Activated CD4-positive, alpha-beta T cell treated with anti-CD3 and anti-CD28 coated beads, Interleukin-2, amount 10 ng/mL, durations not matched to agents 7 days and 5 days (primary cell): ENCODE measurements at regions not wholly inside any gene's neighbourhood (a gene's known extent, or its start where the extent isn't known, plus 50 kb on each side); places are given as distances from the start of the nearest gene placed in this dataset.

Experiments
- CTCF ChIA-PET: fragments of 350-600 bp; sonication (Branson Sonifier 250); formaldehyde crosslinking; loops from one replicate; lab custom pipeline; 2021; ENCODE audit warnings: antibody characterized with exemption; lab: Charles Lee
- POLR2A ChIA-PET: fragments of 350-600 bp; sonication (Branson Sonifier 250); formaldehyde crosslinking; loops from one replicate; lab custom pipeline; 2021; ENCODE audit warnings: antibody characterized with exemption; lab: Charles Lee
- DNase-seq: peaks from one replicate; pipeline ENCODE4 v3.0.0-alpha.2; 2020
- H3K27ac Mint-ChIP-seq: one replicate; pipeline ENCODE4 v1.8.0; 2021; ENCODE audit warnings: mild to moderate bottlenecking, moderate library complexity, mixed read lengths
- H3K27me3 Mint-ChIP-seq: one replicate; pipeline ENCODE4 v1.8.0; 2021; ENCODE audit warnings: mixed read lengths
- H3K36me3 Mint-ChIP-seq: one replicate; pipeline ENCODE4 v1.8.0; 2021; ENCODE audit warnings: low read depth, mixed read lengths
- H3K4me1 Mint-ChIP-seq: one replicate; pipeline ENCODE4 v1.8.0; 2021; ENCODE audit warnings: mixed read lengths
- H3K4me3 Mint-ChIP-seq: one replicate; pipeline ENCODE4 v1.8.0; 2021; ENCODE audit warnings: mild to moderate bottlenecking, moderate library complexity, mixed read lengths
- H3K9me3 Mint-ChIP-seq: one replicate; pipeline ENCODE4 v1.8.0; 2021; ENCODE audit warnings: mixed read lengths

- Mint-ChIP-seq H3K27me3 (no peaks in the 10 kb centered on the region), H3K4me1 (no peaks in the 10 kb centered on the region), H3K9me3 (no peaks in the 10 kb centered on the region), H3K27ac (no peak overlapping the region), H3K4me3 (no peak overlapping the region), H3K36me3 (no peaks in the 10 kb centered on the region)
- no peak for DNase-seq
- POLR2A ChIA-PET = no interaction called here
- CTCF ChIA-PET = no interaction called here
Measured at GRCh38 chrX:6472652-6473342, 62.1 kb downstream of the VCX3A start.

- POLR2A ChIA-PET = no interaction called here
- no peaks in the 10 kb centered on the region for H3K36me3 Mint-ChIP-seq
- no peaks in the 10 kb centered on the region for H3K4me1 Mint-ChIP-seq
Measured at GRCh38 chrX:6468706-6469105, 66.2 kb downstream of the VCX3A start.

GRCh38 chrX:6465756-6466155 is 69.2 kb downstream of the VCX3A start:
- no peak for DNase-seq
- no peaks in the 10 kb centered on the region for H3K36me3 Mint-ChIP-seq
- no peak overlapping the region for H3K27ac Mint-ChIP-seq
- H3K9me3 Mint-ChIP-seq = no peaks in the 10 kb centered on the region
- no peaks in the 10 kb centered on the region for H3K27me3 Mint-ChIP-seq
- no peaks in the 10 kb centered on the region for H3K4me1 Mint-ChIP-seq
- no peak overlapping the region for H3K4me3 Mint-ChIP-seq
- ChIA-PET CTCF (no interaction called here), POLR2A (no interaction called here)

More at GRCh38 chrX:6468706-6469105, 66.2 kb downstream of the VCX3A start:
- no peak overlapping the region for H3K27ac Mint-ChIP-seq
- no peak for DNase-seq
- CTCF ChIA-PET = no interaction called here
- H3K27me3 Mint-ChIP-seq = no peaks in the 10 kb centered on the region
- no peak overlapping the region for H3K4me3 Mint-ChIP-seq
- H3K9me3 Mint-ChIP-seq = no peaks in the 10 kb centered on the region

GRCh38 chrX:6464726-6465125 is 70.2 kb downstream of the VCX3A start:
- no peak for DNase-seq
- no peak overlapping the region for H3K27ac Mint-ChIP-seq
- H3K4me1 Mint-ChIP-seq = no peaks in the 10 kb centered on the region
- no peaks in the 10 kb centered on the region for H3K27me3 Mint-ChIP-seq
- H3K4me3 Mint-ChIP-seq = no peak overlapping the region
- CTCF ChIA-PET = no interaction called here
- H3K9me3 Mint-ChIP-seq = no peaks in the 10 kb centered on the region
- no peaks in the 10 kb centered on the region for H3K36me3 Mint-ChIP-seq
- POLR2A ChIA-PET = no interaction called here

- no peaks in the 10 kb centered on the region for H3K9me3 Mint-ChIP-seq
- no peaks in the 10 kb centered on the region for H3K36me3 Mint-ChIP-seq
- no peaks in the 10 kb centered on the region for H3K27me3 Mint-ChIP-seq
- ChIA-PET CTCF (no interaction called here), POLR2A (no interaction called here)
- DNase-seq = no peak
- no peak overlapping the region for H3K4me3 Mint-ChIP-seq
- H3K27ac Mint-ChIP-seq = no peak overlapping the region
- H3K4me1 Mint-ChIP-seq = no peaks in the 10 kb centered on the region
Measured at GRCh38 chrX:6460893-6461490, 73.9 kb downstream of the VCX3A start.

GRCh38 chrX:6456196-6456595 is 78.7 kb downstream of the VCX3A start:
- H3K9me3 Mint-ChIP-seq = no peaks in the 10 kb centered on the region
- no peaks in the 10 kb centered on the region for H3K27me3 Mint-ChIP-seq
- no peaks in the 10 kb centered on the region for H3K36me3 Mint-ChIP-seq
- H3K27ac Mint-ChIP-seq = no peak overlapping the region
- H3K4me3 Mint-ChIP-seq = no peak overlapping the region
- DNase-seq = no peak
- POLR2A ChIA-PET = no interaction called here
- H3K4me1 Mint-ChIP-seq = no peaks in the 10 kb centered on the region
- CTCF ChIA-PET = interaction anchor here (0.7 kb wide), 1 partner anchor 443 kb away, joined by 3 read pairs; no protein-coding TSS in a partner anchor

GRCh38 chrX:6449946-6450345 is 85.0 kb downstream of the VCX3A start:
- H3K27me3 Mint-ChIP-seq = no peaks in the 10 kb centered on the region
- no peaks in the 10 kb centered on the region for H3K4me1 Mint-ChIP-seq
- ChIA-PET CTCF (no interaction called here), POLR2A (no interaction called here)
- no peaks in the 10 kb centered on the region for H3K9me3 Mint-ChIP-seq
- DNase-seq = no peak
- H3K36me3 Mint-ChIP-seq = no peaks in the 10 kb centered on the region
- no peak overlapping the region for H3K27ac Mint-ChIP-seq
- no peak overlapping the region for H3K4me3 Mint-ChIP-seq

- POLR2A ChIA-PET = no interaction called here
Measured at GRCh38 chrX:6448003-6448402, 86.9 kb downstream of the VCX3A start.

GRCh38 chrX:6446582-6446981 is 88.3 kb downstream of the VCX3A start:
- no peaks in the 10 kb centered on the region for H3K27me3 Mint-ChIP-seq
- H3K27ac Mint-ChIP-seq = no peak overlapping the region
- H3K4me1 Mint-ChIP-seq = no peaks in the 10 kb centered on the region
- H3K36me3 Mint-ChIP-seq = no peaks in the 10 kb centered on the region
- CTCF ChIA-PET = no interaction called here
- H3K9me3 Mint-ChIP-seq = no peaks in the 10 kb centered on the region
- no peak for DNase-seq
- no peak overlapping the region for H3K4me3 Mint-ChIP-seq
- POLR2A ChIA-PET = no interaction called here

More at GRCh38 chrX:6448003-6448402, 86.9 kb downstream of the VCX3A start:
- no peak for DNase-seq
- no peaks in the 10 kb centered on the region for H3K4me1 Mint-ChIP-seq
- CTCF ChIA-PET = no interaction called here
- H3K27me3 Mint-ChIP-seq = no peaks in the 10 kb centered on the region
- H3K4me3 Mint-ChIP-seq = no peak overlapping the region
- no peak overlapping the region for H3K27ac Mint-ChIP-seq
- H3K36me3 Mint-ChIP-seq = no peaks in the 10 kb centered on the region
- H3K9me3 Mint-ChIP-seq = no peaks in the 10 kb centered on the region

- H3K36me3 Mint-ChIP-seq = no peaks in the 10 kb centered on the region
- no peaks in the 10 kb centered on the region for H3K4me1 Mint-ChIP-seq
- no peak overlapping the region for H3K27ac Mint-ChIP-seq
- ChIA-PET POLR2A (no interaction called here), CTCF (no interaction called here)
- no peaks in the 10 kb centered on the region for H3K9me3 Mint-ChIP-seq
- H3K4me3 Mint-ChIP-seq = no peak overlapping the region
- no peak for DNase-seq
- no peaks in the 10 kb centered on the region for H3K27me3 Mint-ChIP-seq
Measured at GRCh38 chrX:6440648-6441047, 94.3 kb downstream of the VCX3A start.

- ChIA-PET POLR2A (no interaction called here), CTCF (no interaction called here)
- H3K4me1 Mint-ChIP-seq = no peaks in the 10 kb centered on the region
- no peaks in the 10 kb centered on the region for H3K27me3 Mint-ChIP-seq
- H3K9me3 Mint-ChIP-seq = no peaks in the 10 kb centered on the region
- no peak for DNase-seq
- no peak overlapping the region for H3K27ac Mint-ChIP-seq
- H3K36me3 Mint-ChIP-seq = no peaks in the 10 kb centered on the region
- no peak overlapping the region for H3K4me3 Mint-ChIP-seq
Measured at GRCh38 chrX:6432226-6432625, 102.7 kb downstream of the VCX3A start.

- no peaks in the 10 kb centered on the region for H3K27me3 Mint-ChIP-seq
- ChIA-PET CTCF (no interaction called here), POLR2A (no interaction called here)
- H3K9me3 Mint-ChIP-seq = no peaks in the 10 kb centered on the region
- H3K27ac Mint-ChIP-seq = no peak overlapping the region
- no peaks in the 10 kb centered on the region for H3K36me3 Mint-ChIP-seq
- no peak for DNase-seq
- H3K4me1 Mint-ChIP-seq = no peaks in the 10 kb centered on the region
- no peak overlapping the region for H3K4me3 Mint-ChIP-seq
Measured at GRCh38 chrX:6407542-6407941, 127.4 kb downstream of the VCX3A start.

- POLR2A ChIA-PET = no interaction called here
- Mint-ChIP-seq H3K4me3 (no peak overlapping the region), H3K27ac (no peak overlapping the region), H3K9me3 (no peaks in the 10 kb centered on the region), H3K27me3 (no peaks in the 10 kb centered on the region), H3K36me3 (no peaks in the 10 kb centered on the region), H3K4me1 (no peaks in the 10 kb centered on the region)
- DNase-seq = no peak
- CTCF ChIA-PET = no interaction called here
Measured at GRCh38 chrX:6386837-6387236, 148.1 kb downstream of the VCX3A start.

- no peaks in the 10 kb centered on the region for H3K27me3 Mint-ChIP-seq
- no peaks in the 10 kb centered on the region for H3K9me3 Mint-ChIP-seq
Measured at GRCh38 chrX:6384921-6385320, 150.0 kb downstream of the VCX3A start.

More at GRCh38 chrX:6384921-6385320, 150.0 kb downstream of the VCX3A start:
- Mint-ChIP-seq H3K27ac (no peak overlapping the region), H3K4me1 (no peaks in the 10 kb centered on the region), H3K4me3 (no peak overlapping the region), H3K36me3 (no peaks in the 10 kb centered on the region)
- DNase-seq = no peak
- CTCF ChIA-PET = interaction anchor here (0.7 kb wide), 1 partner anchor 512 kb away, joined by 3 read pairs; no protein-coding TSS in a partner anchor
- POLR2A ChIA-PET = no interaction called here
